ENCODE measurements at regions not wholly inside any gene's neighbourhood (a gene's known extent, or its start where the extent isn't known, plus 50 kb on each side); places are given as distances from the start of the nearest gene placed in this dataset.

DNA sequence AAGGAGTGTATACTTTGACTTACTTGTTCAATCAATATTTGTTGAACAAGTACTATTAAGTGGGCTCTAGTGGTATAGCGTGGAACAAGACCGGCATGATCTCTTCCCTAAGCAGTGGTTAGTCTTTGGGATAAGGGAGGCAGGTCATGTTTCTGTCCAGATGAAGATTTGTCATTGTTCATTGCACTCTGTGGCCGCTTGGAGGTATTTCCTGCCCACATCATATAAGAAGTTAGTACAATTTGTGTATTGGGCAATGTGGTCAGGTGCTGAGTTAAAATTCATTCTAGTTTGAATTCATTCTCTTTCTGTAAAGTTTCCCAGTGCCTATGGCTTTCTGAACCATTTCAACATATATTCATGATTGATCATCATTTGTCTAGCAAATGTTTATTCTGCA is 101.1 kb upstream of the SHISA3 start:
- H3K27me3 ChIP-seq (replicated peaks in 1 of 7): peaks cover 0 to 4% (median 0%) of the 10 kb centered on the region in 7 donors
- no peak for DNase-seq
- no peaks in the 10 kb centered on the region for H3K9me3 ChIP-seq
- no peaks in the 10 kb centered on the region for H3K4me1 ChIP-seq
- H3K4me3 ChIP-seq: no peak overlapping the region
- H3K36me3 ChIP-seq: no peaks in the 10 kb centered on the region
- 73 to 84% (median 77%) methylated on average over 3 of the region's 3 CpGs for WGBS, 5 donors
- H3K27ac ChIP-seq: no peak overlapping the region
- TF ChIP-seq, protein P1, sequence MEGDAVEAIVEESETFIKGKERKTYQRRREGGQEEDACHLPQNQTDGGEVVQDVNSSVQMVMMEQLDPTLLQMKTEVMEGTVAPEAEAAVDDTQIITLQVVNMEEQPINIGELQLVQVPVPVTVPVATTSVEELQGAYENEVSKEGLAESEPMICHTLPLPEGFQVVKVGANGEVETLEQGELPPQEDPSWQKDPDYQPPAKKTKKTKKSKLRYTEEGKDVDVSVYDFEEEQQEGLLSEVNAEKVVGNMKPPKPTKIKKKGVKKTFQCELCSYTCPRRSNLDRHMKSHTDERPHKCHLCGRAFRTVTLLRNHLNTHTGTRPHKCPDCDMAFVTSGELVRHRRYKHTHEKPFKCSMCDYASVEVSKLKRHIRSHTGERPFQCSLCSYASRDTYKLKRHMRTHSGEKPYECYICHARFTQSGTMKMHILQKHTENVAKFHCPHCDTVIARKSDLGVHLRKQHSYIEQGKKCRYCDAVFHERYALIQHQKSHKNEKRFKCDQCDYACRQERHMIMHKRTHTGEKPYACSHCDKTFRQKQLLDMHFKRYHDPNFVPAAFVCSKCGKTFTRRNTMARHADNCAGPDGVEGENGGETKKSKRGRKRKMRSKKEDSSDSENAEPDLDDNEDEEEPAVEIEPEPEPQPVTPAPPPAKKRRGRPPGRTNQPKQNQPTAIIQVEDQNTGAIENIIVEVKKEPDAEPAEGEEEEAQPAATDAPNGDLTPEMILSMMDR (IDR thresholded peaks at IDR 0.05 in 8 of 11, conservative IDR thresholded peaks at IDR 0.05 in 3 of 11): no peak
- TF ChIP-seq POLR2AphosphoS5 (IDR thresholded peaks at IDR 0.05) (no peak), POLR2A (IDR thresholded peaks at IDR 0.05) (no peak)
- intact Hi-C loops (cut with DNase I; ENCODE audit: low total_unique reads): no loop called here

DNA sequence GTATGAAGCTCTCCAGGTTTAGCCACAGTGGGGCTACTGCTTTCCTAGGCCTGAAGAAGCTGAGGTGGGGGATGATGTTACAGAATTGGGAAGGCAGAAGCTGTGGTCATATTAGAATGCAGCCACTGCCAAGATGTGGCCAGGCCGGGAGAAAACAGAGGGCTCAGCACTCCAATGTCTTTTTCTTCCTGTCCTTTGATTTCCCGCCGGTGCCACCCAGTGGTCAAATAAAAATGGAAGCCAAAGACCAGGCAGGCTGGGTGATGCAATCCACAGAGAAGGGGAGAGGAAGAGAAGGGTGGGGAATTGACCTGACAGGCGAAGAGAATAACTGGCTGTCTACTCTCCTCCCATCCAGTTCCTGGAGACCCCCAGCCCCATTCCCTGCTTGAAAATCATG is 94.9 kb upstream of the SHISA3 start:
- H3K4me1 ChIP-seq: no peaks in the 10 kb centered on the region
- TF ChIP-seq, protein P1 (IDR thresholded peaks at IDR 0.05 in 8 of 11, conservative IDR thresholded peaks at IDR 0.05 in 3 of 11): no peak
- TF ChIP-seq POLR2AphosphoS5 (IDR thresholded peaks at IDR 0.05): no peak
- no peak for TF ChIP-seq POLR2A (IDR thresholded peaks at IDR 0.05)
- no peak overlapping the region for H3K4me3 ChIP-seq
- no peak for DNase-seq
- no peaks in the 10 kb centered on the region for H3K36me3 ChIP-seq
- H3K27me3 ChIP-seq (replicated peaks in 1 of 7): peaks cover 0 to 16% (median 0%) of the 10 kb centered on the region in 7 donors
- no peaks in the 10 kb centered on the region for H3K9me3 ChIP-seq
- intact Hi-C loops (cut with DNase I; ENCODE audit: low total_unique reads): no loop called here
- WGBS, 5 donors: 17 to 21% (median 19%) methylated on average over 4 of the region's 4 CpGs
- no peak overlapping the region for H3K27ac ChIP-seq

GRCh38 chr4:42306221-42307109 is 90.8 kb upstream of the SHISA3 start:
- Histone ChIP-seq H3K27ac (no peak overlapping the region), H3K4me1 (no peaks in the 10 kb centered on the region), H3K9me3 (no peaks in the 10 kb centered on the region), H3K4me3 (no peak overlapping the region), H3K36me3 (no peaks in the 10 kb centered on the region), H3K27me3 (replicated peaks in 1 of 7) (peaks cover 0 to 10% (median 0%) of the 10 kb centered on the region in 7 donors)
- intact Hi-C loops (cut with DNase I; ENCODE audit: low total_unique reads): no loop called here
- TF ChIP-seq POLR2AphosphoS5 (IDR thresholded peaks at IDR 0.05): no peak
- TF ChIP-seq, protein P1 (IDR thresholded peaks at IDR 0.05 in 8 of 11, conservative IDR thresholded peaks at IDR 0.05 in 3 of 11): no peak
- TF ChIP-seq POLR2A (IDR thresholded peaks at IDR 0.05): no peak
- WGBS, 5 donors: 69 to 93% (median 86%) methylated on average over 11 of the region's 11 CpGs
- DNase-seq: no peak

GRCh38 chr4:42308247-42308646 is 89.0 kb upstream of the SHISA3 start:
- intact Hi-C loops (cut with DNase I; ENCODE audit: low total_unique reads): no loop called here
- H3K27me3 ChIP-seq (replicated peaks in 1 of 7): no peaks in the 10 kb centered on the region
- WGBS, 5 donors: 60 to 90% (median 74%) methylated on average over 3 of the region's 3 CpGs
- DNase-seq: no peak
- no peak overlapping the region for H3K27ac ChIP-seq
- no peaks in the 10 kb centered on the region for H3K4me1 ChIP-seq
- H3K36me3 ChIP-seq: no peaks in the 10 kb centered on the region
- no peak overlapping the region for H3K4me3 ChIP-seq
- no peaks in the 10 kb centered on the region for H3K9me3 ChIP-seq
- TF ChIP-seq POLR2AphosphoS5 (IDR thresholded peaks at IDR 0.05) (no peak), POLR2A (IDR thresholded peaks at IDR 0.05) (no peak)
- TF ChIP-seq, protein P1 (IDR thresholded peaks at IDR 0.05 in 8 of 11, conservative IDR thresholded peaks at IDR 0.05 in 3 of 11): no peak

Measured in spleen (tissue), 11 donors.